ENCODE measurements at regions not wholly inside any gene's neighbourhood (a gene's known extent, or its start where the extent isn't known, plus 50 kb on each side); places are given as distances from the start of the nearest gene placed in this dataset.

DNA sequence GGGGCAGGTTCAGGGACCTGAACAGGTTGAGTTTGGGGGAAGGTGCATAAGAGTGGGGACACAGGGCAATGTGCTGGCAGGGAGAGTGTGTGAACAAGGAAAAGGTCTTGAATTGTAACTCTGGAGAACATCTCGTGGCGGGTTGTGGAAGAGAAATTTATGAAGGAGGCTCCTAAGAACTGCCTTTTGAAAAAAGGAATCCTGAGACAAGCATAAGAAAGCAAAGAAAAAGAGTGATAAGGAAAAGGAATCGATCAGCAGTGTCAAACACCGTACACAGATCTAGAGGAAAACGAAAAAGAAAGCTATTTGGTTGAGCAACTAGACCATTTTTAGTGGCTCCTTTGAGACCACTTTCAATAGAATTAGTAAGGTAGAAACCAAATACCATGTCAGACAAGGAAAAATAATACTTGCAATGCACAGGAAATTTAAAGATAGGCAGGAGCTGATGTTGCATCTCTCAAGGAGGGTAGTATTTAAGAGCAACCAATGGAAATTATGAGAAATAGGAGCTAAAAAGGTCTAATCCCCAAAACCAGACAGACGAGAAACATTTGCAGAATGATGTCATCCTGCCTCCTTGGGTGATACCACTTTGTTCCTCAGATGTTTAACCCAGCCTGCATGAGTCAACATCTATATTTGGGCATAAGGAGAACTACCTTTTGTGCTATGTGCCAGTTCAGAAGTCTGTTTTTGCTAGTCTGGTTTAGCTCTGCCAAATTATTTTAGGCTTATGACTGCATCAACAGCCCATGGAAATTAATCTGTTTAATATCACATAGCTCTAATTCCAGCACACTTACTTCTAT lies 64.5 kb upstream of the STK38L start:
- DNase-seq, result no peak

- DNase-seq, result no peak
Measured at GRCh38 chr12:27180906-27181505, 63.1 kb upstream of the STK38L start.

GRCh38 chr12:27183342-27183741 lies 60.7 kb upstream of the STK38L start:
- no peak for DNase-seq

DNA sequence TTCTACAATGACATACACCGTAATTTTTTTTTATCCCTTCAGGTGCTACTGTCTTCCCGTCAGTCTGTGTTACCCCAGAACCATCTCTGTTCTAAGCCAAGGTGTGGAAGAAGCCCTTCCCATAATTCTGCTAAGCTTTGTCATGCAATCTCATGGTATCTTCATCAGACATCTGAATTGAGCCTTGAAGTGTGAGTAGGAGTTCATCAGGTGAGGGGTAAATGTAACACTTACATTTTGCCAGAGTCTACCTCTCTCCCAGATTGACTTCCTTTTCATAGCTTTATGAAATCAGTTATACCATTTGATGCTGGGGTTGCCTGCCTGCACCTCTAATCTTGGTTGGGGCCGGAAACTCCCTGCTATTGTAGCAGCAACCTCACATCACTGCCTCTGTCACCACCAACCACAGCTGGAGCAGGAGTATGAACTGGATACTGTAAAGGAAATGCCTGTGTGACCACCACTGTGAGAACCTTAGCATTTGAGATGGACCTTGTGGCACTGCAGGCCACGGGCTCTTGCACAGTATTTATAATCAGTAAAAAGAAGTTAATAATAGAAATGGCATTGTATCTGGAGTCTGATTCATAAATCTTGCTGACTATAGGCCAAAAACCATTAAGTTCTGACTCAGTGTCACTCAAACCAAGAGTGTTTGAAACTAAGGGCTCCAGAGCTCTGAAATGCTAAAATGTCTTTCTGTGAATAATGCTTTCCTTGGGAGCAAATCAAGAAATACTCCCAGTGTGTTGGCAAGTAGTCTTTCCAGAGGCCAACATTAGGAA lies 58.7 kb upstream of the STK38L start:
- no peak for DNase-seq

GRCh38 chr12:27186022-27186839 lies 57.9 kb upstream of the STK38L start:
- no peak for DNase-seq

DNA sequence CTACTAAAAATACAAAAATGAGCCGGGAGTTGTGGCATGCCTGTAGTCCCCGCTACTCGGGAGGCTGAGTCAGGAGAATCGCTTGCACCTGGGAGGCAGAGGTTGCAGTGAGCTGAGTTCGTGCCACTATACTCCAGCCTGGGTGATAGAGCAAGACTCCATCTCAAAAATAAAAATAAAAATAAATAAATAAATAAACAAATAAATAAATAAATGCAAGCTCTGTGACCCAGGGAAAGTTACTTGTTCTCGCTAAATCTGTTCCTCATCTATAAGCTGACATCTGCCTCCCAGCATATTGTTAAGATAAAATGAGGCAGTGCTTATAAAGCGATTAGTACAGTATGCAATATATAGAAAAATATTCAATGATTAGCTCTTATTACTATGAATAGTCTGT lies 56.4 kb upstream of the STK38L start:
- no peak for DNase-seq

DNA sequence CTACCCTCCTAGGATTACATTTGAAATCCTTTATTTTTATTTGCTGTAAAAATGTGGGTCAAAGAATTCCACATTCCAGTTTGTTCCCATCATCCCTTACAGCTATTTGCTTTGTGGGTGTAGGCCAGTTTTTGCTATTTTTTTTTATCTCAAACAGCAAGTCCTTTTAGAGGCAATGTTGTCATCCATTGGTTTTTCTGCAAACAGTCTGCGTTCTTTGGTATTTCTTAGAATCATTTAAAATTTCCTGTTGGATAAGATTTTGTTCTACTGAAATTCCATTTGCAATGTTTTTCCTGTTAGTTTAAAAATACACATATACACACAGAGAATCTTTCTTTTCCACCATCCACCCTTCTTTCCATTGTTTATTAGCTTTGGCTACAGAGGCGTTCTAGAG lies 53.3 kb upstream of the STK38L start:
- DNase-seq, result no peak

DNA sequence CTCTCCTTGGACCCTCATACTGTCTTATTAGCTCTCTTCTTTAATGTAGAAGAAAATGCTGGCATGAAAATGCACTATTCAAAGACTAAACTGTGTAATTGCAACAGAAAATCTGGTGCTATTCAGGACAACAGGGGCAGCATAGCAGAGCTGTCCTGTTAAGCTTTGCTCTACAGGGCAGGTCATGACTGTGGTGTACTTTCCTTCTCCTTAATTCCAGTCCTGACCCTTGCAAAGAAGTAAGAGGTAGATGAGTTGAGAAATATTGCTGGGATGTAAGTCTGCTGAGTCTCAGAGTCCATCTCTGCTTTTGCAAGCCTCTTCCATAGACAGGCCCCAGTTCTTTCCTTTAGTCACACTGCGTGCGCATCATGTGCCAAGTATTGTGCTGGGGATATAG lies 52.6 kb upstream of the STK38L start:
- DNase-seq, result no peak

DNA sequence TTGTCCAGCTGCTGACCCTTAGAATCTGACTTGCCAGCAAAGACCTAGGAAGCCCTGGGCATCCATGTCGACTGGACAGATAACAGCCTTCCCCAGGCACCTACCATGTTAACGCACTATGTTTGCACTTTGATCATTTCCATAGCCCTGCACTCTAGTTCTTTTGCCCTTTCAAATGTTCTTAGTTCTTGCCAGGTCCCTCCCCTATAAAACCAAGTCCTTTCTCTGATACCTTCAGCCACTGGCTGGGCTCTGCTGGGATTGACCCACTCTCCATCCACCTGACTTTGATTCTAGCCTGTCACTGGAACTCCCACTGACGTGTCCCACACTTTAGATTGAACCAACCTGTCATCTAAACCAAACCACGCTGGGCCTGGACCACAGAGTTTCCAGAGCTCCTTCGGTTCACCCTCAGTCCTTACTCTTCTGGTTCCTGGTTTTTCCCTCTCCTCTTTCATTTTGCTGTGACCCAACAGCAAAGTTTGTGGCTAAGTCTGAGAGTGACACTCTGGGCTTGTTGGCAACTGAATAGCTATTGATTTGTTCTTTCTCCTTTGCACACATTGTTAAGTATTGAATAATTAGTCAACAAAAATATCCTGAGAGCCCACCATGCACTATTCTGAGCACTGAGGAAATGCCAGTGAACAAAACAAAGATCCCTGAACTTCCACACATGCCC lies 51.8 kb upstream of the STK38L start:
- no peak for DNase-seq

DNA sequence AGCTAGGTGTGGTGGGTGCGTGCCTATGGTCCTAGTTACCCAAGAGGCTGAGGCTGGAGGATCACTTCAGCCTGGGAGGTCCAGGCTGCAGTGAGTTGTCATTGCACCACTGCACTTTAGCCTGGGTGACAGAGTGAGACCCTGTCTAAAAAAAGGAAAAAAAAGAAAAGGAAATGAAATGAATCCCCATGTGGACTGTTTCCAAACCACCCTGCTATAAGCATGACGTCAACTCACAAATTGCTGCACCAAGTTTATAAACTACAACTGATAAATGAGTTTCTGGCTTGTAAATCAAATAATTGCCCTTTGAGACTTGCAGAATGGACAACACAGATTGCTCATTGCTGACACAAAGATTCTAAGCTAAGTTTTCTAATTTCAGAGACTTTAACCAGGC lies 51.0 kb upstream of the STK38L start:
- DNase-seq, result no peak

DNA sequence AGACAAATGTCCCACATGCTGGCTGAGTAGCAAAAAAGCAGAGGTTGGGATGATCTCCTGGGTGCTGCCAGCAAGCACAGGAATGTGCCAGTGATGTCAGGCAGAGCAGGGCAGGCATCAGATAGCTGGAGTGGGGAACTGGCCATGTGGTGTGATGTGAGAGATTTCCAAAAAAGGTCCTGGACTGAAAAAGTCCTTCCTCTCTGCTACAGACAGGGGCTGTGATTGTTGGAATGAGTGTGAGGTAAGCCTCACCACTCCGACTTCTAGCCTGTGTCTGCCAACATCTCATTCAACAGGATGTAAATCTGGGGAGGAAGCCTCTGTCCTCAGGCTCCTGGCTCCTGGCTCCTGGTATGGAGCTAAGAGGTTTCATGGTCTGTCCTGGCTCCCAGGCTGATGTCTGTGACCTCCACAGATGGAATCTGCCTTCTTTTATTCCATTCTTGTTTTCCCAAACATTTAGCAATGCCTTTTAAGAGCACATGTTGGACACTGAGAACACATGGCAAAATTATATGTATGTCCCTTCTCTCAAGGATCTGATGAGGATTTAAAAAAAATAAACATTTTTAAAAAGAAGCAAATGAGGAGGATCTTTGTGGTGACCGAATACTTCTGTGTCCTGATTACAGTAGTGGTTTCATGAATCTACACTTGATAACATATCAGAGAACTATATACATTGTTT lies 50.1 kb upstream of the STK38L start:
- no peak for DNase-seq

All from hindlimb muscle (tissue), 1 donor.